HG03558 (cell line): ENCODE measurements at regions not wholly inside any gene's neighbourhood (a gene's known extent, or its start where the extent isn't known, plus 50 kb on each side); places are given as distances from the start of the nearest gene placed in this dataset.

Experiments used
- ATAC-seq: cut with Tn5 transposase; IDR thresholded peaks from one replicate; pipeline ENCODE4 v1.9.1; 2021; ENCODE audit warnings: moderate number of reproducible peaks; ENCODE audit not compliant: unreplicated experiment; ENCODE audit errors: extremely low read depth

DNA sequence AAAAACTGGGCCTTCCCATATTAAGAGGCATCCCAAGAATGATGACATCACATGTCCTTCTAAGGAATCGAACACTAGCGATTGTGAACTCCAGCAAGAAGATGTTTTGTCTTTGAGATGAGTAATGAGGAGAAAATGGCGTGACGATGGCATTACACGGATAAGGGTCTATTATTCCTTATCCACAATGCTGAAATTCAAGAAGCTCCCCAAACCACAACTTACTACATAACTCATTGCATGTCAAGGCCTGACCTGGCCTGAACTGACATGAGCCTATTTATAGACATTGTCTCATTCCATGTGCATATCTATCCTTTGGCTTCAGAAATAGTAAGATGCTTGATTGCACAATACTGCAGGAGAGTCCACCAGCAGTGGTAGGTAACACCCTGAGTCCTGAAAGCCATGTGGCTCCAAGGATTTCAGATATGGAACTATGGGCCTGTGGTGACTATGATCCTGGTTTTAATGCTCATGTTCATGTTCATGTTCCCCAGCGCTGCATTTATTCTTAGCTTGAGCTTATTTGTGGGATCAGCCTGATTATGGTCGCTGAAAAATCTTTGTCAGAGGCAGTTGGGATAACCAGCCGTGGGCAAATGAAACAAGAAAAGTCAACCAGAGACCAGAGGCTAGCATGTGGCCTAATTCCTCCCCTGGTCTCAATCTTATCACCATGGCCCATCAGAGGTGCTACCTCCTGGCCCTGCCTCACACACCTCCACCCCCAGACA is 183.2 kb upstream of the JARID2 start:
- no peak for ATAC-seq

DNA sequence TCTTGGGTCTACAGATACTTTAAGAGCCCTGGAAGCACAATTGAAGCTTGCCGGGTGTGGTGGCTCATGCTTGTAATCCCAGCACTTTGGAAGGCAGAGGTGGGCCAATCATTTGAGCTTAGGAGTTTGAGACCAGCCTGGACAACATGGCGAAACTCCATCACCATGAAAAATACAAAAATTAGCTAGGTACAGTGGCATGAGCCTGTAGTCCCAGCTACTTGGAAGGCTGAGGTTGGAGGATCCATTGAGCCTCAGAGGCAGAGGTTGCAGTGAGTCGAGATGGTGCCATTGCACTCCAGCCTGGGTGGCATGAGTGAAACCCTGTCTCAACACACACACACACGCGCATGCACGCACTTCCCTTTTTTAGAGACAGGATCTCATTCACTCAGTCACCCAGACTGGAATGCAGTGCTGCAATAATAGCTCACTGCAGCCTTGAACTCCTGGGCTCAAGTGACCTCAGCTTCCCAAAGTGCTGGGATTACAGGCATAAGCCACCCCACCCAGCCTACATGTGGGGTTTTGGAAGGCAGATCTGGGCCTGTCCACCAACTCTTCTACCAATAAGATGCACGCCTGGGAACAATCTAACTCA is 182.5 kb upstream of the JARID2 start:
- ATAC-seq = no peak

DNA sequence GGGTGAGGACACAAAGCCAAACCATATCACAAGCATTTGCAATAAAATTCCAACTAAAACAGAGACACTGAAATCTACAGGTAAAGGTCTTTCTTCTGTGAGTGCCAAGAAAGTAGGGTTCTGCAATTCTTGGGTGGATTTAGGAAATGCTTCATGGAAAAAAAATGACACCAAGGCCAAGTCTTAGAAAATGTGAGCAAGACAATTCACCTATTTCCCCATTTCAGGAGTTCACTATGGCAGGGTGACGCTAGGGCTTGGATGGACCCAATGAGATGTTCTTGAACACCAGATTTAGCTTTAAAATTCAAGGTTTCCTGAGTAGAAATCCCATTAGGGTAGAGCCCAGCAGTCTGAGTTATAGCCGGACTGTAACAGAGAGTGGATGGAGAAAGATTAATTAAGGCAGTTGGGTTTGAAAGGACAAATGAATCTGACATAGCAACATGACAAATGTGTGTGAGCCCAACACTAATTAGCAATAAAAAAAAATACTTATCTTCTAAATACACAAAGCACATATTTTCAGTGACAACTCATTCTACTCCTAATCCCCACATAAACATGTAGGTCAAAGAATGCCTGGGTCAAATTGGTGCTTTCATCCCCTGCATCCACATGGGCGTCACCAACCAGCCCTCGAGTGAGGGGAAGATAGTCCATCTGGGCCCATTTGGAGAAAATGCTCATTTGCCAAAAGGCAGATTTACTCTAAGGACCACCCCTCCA is 180.4 kb upstream of the JARID2 start:
- ATAC-seq = no peak

DNA sequence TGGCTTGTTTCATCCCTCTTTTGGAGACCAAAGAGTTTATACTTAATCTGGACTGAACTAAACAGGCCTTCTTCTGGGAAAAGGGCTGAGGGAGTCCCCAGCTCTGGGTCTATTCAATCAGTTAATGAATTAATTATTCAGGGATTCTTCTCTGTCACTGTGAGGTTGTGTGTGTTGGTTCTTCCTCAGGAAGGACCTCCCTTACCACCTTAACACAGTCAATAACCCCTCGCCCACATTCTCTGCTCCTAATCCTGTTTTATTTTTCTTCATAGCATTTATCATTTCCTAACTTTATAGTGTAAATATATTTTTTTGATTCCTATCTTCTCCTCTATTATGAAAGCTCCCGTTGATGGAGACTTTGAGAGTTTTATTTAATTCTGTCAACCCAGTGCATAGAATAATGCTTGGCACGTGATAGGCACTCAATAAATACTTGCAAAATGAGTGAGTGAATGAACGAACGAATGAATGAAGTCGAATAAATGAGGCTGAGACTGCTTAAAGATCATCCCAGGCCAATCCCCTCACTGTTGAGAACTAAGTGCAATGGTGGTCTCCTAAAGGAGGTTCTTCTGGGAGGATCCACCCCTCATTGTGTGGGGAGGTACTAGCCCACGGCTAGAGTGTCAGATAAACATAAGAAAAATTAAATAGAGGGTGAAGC is 179.6 kb upstream of the JARID2 start:
- no peak for ATAC-seq

DNA sequence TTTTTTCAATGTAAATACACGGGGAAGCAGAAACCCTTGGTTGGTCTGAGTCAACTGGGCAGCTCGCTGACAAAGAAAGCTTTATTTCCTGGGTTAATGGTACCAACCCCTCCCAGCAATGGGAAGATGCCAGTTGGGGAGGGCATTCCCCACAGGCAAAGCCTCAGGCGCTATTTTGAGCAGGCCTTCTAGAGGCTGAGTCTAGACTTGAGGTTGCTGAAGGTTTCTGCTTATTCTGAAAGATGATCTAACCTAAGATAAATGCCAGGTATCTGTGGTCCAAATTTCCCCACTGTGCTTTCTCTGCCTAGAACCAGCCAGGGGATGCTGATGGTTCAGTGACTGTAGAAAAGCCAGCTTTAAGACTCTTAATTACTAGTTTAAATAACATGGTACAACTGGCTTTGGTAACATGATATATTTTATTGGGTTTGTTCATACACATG is 172.5 kb upstream of the JARID2 start:
- no peak for ATAC-seq

DNA sequence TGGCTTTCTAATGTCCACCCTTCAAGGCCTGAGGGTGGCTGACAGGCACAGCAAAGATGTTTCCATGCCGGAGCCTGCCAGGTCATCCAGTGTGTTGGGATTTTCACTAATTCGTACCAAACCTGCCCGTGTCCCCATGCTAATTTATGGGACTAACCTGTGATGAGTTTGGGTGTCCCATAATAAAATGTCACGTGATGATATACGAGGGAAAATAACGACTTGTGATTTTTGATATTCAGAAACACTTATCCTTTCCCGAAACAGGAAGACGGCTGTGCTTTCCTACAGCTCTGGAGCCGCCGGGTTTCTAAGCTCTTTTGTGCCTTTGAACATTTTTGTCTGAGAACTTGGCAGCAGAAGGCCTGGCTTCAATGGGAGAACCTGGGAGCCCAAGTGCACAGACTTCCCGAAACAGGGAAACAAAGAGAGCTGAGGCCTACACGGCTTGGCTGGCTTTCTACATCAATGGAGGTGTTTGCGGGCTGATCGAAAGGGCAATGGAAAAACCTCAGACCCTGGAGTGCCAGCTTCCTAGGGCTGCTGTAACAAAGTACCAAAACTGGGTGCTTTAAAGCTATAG is 171.9 kb upstream of the JARID2 start:
- ATAC-seq = no peak

DNA sequence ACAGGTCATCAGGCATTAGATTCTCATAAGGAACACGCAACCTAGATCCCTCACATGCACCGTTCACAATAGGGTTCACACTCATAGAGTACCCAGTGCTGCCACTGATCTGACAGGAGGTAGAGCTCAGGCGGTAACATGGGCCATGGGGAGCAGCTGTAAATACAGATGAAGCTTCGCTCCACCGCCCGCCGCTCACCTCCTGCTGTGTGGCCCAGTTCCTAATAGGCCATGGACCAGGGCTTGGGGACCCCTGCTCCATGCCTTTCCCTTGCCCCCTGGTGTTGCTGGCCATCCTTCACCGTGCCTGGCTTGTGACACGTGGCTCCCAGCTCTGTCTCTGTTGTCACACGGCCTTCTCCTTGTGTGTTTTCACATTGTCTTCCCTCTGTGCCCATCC is 171.1 kb upstream of the JARID2 start:
- ATAC-seq = no peak

DNA sequence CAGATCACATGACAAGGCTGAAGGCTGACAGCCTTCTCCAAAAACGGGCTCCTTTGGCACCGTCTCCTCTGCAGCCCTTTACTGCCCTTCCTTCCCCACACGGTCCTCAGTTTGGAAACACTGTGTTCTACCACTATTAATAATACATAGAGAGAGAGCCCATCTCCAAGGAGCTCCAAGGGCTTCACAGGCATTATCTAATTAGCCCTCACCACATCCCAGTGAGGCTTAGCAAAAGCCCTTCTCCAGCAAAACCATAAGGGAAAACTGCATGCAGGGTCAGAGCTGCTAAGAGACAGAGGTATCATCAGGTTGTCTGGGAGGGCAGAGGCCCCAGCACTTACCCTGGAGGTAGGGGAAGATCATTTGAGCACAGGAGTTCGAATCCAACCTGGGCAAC is 169.3 kb upstream of the JARID2 start:
- no peak for ATAC-seq

DNA sequence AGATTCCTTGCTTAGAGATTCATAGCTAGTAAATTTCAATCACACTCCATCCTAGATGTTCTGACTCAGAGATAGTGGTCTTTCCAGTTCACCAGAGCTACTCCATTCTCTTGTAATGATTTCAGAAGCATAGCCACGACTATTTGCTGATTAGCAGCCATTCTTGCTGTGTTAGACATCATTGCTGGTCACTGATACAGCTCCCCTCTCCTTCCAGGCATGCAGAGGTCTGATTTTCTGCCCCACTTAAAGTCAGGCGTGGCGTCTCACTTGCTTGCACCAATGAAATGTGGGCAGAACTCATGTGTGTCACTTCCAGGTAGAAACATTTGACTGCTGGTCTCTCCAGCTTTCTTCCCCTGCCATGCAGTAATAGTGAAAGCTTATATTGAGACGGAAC is 168.9 kb upstream of the JARID2 start:
- no peak for ATAC-seq

DNA sequence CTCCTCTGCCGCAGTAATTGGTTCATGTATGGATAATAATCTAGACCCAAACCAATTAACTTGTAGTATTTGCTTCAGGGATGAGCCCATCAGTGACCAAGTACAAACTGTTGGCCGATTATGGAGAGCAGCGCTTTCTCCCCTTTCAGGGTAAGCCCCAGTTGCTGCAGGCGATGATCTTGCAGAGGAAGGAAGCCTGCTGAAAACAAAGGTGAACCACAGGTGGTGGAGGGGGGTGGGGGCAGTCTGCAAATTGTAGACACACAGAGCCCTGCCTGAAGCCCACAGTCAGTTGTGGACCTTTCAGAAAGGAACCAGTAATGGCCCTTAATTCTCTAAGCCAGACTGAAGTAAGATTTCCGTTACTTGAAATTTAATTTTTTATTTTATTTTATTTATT is 167.9 kb upstream of the JARID2 start:
- ATAC-seq = no peak

DNA sequence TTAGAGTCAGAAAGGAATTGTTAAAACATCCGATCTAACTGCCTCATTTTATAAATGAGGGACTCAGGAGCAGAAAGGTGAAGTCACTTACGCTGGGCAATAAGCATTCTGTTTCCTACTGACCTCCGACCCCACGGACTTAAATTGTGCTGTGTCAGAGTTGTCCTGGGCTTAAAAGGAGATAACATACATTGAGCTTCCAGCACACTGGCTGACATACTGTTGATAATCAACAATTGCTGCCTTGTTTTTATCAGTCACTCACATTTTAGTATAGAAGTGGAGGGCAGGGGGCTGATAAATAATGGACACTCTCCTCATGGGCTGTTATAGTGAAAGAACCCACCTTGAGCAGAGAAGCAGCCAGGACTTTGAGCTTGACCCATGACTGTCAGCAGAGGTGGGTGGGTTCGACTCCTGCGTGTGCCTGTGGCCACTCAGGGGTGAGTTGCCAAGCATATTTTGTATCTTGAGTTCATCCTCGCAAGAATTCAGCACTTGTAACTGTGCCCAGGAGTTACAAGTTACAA is 166.5 kb upstream of the JARID2 start:
- no peak for ATAC-seq

DNA sequence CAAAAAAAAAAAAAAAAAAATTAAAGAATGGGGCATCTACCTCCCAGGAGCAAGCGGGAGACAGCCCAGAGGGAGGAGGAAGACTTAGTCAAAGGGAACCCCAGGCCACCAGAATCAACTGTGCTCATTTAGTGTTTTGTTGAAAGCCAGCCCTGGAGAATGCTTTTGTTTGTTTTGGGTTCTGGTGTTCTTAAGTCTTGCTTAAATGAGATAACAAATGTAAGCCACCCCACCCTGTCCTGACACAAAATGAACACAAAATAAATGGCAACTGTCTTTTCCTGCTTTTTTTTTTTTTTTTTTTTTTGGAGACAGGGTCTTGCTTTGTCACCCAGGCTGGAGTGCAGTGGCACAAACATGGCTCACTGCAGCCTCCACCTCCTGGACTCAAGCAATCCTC is 165.0 kb upstream of the JARID2 start:
- no peak for ATAC-seq

DNA sequence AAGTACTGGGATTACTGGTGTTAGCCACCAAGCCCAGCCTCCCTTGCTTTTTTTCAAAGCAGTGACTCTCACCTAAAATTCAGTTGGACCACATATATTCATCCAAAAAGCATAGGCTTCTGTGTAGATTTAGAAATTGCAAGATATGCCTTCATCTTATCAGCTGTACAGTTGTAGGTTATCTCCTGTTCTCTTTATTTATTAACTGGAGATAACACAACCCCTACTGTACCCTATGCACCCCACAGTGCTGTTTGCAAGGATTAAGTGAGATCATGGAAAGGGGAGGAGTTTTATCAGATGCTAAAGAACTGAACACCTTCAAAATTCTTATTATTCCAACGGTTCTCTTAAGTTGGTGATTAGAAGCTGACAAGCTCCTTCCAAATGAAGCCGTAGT is 164.4 kb upstream of the JARID2 start:
- ATAC-seq = no peak

DNA sequence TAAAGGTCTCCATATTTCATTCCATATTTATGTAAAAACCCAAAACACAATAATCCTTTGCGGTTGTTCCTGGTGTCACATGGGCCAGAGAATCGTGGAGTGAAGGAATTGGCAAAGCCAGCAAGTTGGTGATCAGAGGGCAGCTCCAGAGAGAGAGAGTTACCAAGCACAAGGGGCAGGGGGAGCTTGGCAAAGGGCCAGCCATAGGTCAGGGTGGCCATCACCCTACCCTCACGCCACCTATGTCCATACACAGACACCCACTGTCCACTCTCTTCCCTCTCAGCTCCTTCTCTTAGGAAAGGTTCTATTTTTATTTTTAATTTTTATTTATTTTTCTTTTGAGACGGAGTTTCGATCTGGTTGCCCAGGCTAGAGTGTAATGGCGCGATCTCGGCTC is 163.2 kb upstream of the JARID2 start:
- no peak for ATAC-seq

DNA sequence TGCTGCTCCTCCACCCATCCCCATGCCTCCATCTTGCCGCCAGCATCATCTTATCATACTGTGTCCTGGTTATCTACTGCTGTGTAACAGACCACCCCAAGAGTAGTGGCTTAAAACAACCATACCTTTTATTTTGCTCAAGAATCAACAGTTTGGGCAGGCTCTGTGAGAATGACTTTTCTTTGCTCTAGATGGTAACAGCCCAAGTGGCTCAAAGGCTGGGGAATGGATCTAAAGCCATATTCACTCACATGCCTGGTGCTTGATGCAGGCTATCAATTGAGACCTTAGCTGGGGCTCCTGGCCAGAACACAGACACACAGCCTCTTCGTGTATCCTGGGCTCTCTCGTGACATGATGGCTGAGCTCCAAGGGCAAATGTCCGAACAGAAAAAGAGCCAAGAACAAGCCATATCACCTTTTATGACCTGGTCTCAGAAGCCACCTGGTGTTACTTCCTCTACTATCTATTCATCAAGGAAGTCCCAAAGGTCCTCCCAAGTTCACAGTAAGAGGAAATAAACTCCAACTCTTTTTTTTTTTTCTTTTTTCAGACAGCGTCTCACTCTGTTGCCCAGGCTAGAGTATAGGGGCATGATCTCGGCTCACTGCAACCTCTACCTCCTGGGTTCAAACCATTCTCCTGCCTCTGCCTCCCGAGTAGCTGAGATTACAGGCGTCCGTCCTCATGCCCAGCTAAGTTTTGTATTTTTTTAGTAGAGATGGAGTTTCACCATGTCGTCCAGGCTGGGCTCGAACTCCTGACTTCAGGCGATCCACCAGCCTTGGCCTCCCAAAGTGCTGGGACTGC is 159.3 kb upstream of the JARID2 start:
- no peak for ATAC-seq

DNA sequence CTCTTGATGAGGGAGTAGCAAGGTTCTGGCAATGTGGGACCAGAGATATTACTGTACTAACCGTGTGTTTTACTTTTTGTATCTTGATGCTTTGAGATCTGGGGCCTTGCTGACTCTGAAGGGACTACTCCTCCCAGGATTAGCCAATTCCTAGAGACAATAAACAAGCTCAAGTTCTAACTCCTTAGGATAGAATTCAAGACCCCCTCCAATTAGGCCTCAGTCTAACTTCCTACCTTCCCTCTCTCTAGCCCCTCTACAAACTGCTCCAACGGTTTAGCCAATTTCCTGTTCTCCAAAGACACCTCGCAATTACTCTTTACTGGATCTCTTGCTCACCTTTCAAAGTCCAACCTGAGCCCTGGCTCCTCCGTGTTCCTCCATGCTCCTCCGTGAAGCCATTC is 158.7 kb upstream of the JARID2 start:
- no peak for ATAC-seq

DNA sequence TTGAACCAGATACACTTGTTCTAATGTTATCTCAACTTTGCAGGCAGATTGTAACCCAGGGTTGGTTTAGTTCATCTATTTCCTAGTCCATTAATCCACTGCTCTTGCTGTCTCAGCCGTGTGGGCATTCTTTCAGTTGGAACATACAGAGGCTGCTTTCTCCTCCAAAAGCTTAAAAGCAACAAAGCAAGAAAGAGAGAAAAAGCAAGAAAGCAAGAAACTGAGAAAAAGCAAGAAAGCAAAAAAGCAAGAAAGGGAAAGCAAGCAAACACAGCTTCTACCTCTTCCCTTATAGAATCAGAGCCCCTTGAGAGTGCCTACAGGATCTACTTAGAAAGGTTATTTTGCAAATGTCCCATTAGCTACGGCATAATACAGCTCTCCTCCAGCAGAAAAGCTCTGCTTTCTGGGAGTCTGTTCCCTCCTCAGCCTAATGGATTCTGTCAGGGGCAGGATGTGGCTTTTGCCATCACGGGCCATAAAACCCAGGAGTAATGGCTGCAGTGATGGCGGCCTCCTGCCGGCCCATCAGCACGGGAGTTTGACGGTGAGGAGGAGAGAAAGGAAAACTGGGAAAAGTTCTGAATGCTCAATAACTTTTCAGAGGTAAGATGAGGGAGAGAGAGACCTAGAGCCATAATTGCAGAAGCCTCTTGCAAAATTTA is 156.8 kb upstream of the JARID2 start:
- ATAC-seq = no peak

DNA sequence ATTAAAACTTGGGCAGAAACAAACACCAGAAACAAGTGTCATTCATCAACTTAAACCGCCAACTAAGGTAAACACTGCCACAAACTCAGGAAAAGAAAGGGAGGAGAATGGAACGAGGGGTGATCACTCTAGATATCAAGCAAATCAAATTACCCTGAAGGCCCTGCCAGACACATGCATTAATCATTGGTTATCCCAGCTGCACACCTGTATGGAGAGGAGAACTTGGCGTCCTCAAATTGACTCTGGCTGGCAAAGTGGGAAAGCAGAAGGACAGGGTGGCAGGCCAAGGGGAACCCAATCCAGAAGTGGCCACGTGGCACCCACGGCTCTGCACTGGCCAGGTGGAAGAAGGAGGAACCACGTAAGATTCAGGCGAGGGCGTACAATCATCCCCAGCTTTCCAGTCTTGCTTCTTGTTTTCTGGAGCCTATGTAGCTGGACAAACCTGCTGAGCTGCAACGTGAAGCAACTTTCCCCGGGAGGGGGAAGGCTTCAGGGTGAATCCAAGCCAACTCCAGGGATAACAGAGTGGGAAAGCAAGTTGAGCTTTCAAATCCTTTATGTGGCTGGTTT is 156.2 kb upstream of the JARID2 start:
- no peak for ATAC-seq

DNA sequence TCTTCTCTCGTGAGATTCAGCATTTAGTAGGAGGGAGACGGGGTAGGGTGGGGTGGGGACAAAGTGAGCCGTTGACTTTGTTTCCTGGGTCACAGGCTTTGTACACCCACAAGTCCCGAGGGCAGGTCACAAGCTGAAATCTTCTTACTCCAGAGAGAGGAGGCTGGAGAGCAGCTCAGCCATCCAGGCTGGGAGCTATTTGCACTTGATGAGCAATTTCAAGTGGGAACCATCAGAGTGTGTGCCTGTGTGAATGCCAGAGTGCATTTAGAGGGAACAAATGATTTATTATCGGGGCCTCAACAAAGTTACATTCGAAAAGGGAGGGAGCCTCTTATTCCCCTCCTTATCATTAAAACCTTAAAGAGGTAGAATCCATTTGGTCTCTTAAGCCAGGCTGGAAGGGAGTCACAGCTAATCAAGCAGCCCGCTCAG is 155.7 kb upstream of the JARID2 start:
- no peak for ATAC-seq
